Eye (tissue), 1 donor: ENCODE measurements at regions not wholly inside any gene's neighbourhood (a gene's known extent, or its start where the extent isn't known, plus 50 kb on each side); places are given as distances from the start of the nearest gene placed in this dataset.

Experiments
- DNase-seq: peaks from one replicate; pipeline ENCODE4 v3.0.0-alpha.2; 2015

GRCh38 chr7:96931891-96932290 lies 73.5 kb upstream of the DLX6 start:
- no peak for DNase-seq

DNA sequence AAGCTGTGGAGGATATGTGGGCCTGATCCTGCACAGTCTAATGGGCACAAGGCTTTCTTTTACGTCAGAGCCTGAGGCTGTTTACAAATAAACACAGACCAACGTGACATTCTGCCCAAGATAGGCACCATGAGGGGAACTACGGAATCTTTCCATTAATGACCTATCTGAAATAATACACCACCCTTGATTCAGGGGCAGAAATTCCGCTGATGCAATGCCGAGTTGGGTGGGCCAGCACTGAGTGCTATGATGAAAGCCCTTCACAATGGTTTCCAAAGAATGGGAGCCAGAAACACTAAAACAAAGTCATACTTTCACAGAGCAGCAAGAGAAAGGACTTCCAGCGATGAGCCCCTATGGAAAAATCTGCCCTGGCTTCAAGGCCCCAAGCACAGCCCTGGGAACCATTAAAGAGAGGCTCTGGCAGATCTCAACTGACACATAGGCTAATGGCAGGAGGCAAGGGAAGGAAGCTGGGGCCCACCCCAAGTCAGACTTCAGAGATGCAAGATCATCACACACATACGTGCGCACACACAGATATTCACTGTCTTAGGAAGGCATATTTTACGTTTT lies 72.2 kb upstream of the DLX6 start:
- DNase-seq, result no peak

- DNase-seq, result no peak
These were observed 68.7 kb upstream of the DLX6 start for GRCh38 chr7:96936621-96937020.

GRCh38 chr7:96942112-96942511 lies 63.2 kb upstream of the DLX6 start:
- no peak for DNase-seq

DNA sequence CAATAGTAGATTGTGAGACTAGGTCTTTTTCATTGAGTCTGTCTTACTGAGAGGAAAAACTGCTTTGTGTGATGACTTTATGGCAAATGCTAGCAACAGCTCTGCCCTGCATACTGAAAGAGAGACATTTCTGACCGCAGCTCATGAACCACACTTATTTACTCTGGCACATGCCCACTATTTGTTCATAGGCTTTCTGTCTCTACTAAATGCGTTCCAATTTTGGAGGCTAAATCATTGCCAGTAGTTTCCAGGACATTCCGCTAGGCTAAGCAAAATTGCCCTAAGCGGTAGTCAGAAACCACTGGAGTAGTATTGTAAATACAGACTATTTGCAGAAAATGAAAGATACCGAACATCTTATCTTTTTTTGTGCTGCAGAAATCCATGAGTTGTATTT lies 55.6 kb upstream of the DLX6 start:
- DNase-seq, result peak; percentile 26

DNA sequence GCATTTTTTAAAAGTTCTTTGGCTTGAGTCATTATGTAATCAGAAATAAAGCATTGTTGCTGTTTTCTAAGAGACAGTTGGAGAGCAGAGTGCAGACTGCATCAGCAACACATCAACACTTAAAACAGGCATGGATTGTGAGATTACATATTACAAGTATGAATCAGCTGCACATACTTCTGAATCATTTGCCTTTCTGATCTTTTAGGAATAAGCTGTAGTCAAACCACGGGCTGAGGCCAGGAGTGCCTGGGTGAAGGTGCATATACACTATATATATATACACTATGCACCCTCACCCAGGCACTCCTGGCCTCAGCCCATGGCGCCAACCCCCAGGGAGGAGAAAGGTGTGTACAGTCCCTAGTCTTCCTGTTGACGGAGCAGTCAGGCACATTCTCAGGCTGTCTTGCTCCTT lies 52.4 kb upstream of the DLX6 start:
- DNase-seq, result no peak

DNA sequence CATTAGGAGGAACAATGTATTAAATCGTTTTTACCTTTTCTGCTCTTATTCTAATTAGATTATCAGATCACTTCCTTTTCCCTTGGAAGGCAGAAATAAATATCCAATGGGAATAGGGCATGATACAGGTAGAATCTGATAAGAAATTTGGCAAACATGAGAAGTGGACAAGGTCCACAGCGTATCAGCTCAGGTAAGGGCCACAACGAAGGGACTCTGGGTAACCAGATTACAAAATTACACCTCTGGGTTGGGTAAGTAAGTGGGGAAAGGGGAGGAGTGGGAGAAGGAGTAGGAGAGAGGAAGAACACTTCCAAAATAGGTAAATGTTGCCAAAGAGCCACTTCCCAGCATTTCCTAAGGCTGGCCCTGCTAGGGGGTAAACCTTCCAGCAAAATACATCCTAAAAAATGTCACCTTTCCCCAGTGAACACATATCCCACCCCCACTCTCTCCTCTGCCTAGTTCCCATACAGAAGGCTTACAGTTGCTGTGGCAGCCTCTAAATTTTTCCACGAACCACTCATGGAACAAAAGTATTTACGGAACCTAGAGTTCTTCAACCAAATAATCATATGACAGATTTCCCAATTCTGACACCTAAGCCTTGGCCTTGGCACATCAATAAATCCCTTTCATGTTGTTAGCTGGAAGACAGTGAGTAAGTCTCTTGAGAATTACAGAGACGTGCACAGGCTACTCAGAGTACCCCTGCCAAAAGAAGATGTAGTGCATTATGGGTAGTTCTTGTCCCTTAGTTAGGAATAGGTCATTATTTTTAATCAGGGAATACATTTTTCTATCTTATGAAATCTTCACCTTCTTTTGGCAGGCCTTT lies 51.5 kb upstream of the DLX6 start:
- DNase-seq, result no peak
